H9 (cell line): ENCODE measurements at regions not wholly inside any gene's neighbourhood (a gene's known extent, or its start where the extent isn't known, plus 50 kb on each side); places are given as distances from the start of the nearest gene placed in this dataset.
"Not testable (repeated sequence)": the region's sequence is repeated elsewhere in the genome, so short reads cannot be mapped to it uniquely, and the experiment has no call there.

Experiments used
- DNase-seq: peaks from one replicate; pipeline ENCODE4 v3.0.0-alpha.2; 2017
- H2AFZ ChIP-seq: one replicate; pipeline ENCODE4 v1.6.1; 2013; ENCODE audit warnings: mild to moderate bottlenecking, low read length, control low read depth, moderate library complexity
- H2AK5ac ChIP-seq: 2 replicates; pipeline ENCODE4 v1.6.1; 2013; ENCODE audit warnings: low read length, control low read depth, mixed read lengths; ENCODE audit not compliant: insufficient read length
- H2BK120ac ChIP-seq: one replicate; pipeline ENCODE4 v1.6.1; 2013; ENCODE audit warnings: low read depth, mild to moderate bottlenecking, low read length, control low read depth, inconsistent platforms; ENCODE audit not compliant: poor library complexity, severe bottlenecking
- H2BK12ac ChIP-seq: 2 replicates; pipeline ENCODE4 v1.6.1; 2013; ENCODE audit warnings: low read length, control low read depth, mixed read lengths, low read depth; ENCODE audit not compliant: insufficient read length
- H2BK15ac ChIP-seq: 2 replicates; pipeline ENCODE4 v1.6.1; 2013; ENCODE audit warnings: low read depth, low read length, control low read depth
- H2BK20ac ChIP-seq: one replicate; pipeline ENCODE4 v1.6.1; 2013; ENCODE audit warnings: low read depth, mild to moderate bottlenecking, low read length, control low read depth, inconsistent platforms; ENCODE audit not compliant: poor library complexity, severe bottlenecking
- H2BK5ac ChIP-seq: 2 replicates; pipeline ENCODE4 v1.6.1; 2013; ENCODE audit warnings: low read length, control low read depth, mixed read lengths; ENCODE audit not compliant: insufficient read length
- H3K14ac ChIP-seq: 2 replicates; pipeline ENCODE4 v1.6.1; 2013; ENCODE audit warnings: low read length, control low read depth; ENCODE audit not compliant: insufficient read depth
- H3K18ac ChIP-seq: 2 replicates; pipeline ENCODE4 v1.6.1; 2013; ENCODE audit warnings: low read depth, mild to moderate bottlenecking, mixed read lengths, low read length, control low read depth; ENCODE audit not compliant: insufficient read length
- H3K23ac ChIP-seq: 2 replicates; pipeline ENCODE4 v1.6.1; 2013; ENCODE audit warnings: low read length, control low read depth, mixed read lengths, low read depth; ENCODE audit not compliant: insufficient read length
- H3K23me2 ChIP-seq: 2 replicates; pipeline ENCODE4 v1.6.1; 2013; ENCODE audit warnings: low read depth, mild to moderate bottlenecking, mixed read lengths, low read length, control low read depth; ENCODE audit not compliant: insufficient read length, poor library complexity, severe bottlenecking
- H3K27ac ChIP-seq: 2 replicates; pipeline ENCODE4 v1.5.1; 2013; ENCODE audit warnings: low read length, control low read depth, mixed read lengths, low read depth; ENCODE audit not compliant: insufficient read length
- H3K27me3 ChIP-seq: 2 replicates; pipeline ENCODE4 v1.6.1; 2013; ENCODE audit warnings: low read length, control low read depth, inconsistent platforms; ENCODE audit not compliant: insufficient read depth
- H3K4ac ChIP-seq: 2 replicates; pipeline ENCODE4 v1.6.1; 2013; ENCODE audit warnings: low read depth, mild to moderate bottlenecking, control low read depth, inconsistent platforms, low read length, moderate library complexity
- H3K4me1 ChIP-seq: 2 replicates; pipeline ENCODE4 v1.6.1; 2013; ENCODE audit warnings: low read length, control low read depth, inconsistent platforms; ENCODE audit not compliant: insufficient read depth
- H3K4me2 ChIP-seq: 2 replicates; pipeline ENCODE4 v1.6.1; 2013; ENCODE audit warnings: low read length, control low read depth, mixed read lengths; ENCODE audit not compliant: insufficient read length, insufficient read depth
- H3K56ac ChIP-seq: 2 replicates; pipeline ENCODE4 v1.6.1; 2013; ENCODE audit warnings: low read depth, mild to moderate bottlenecking, mixed read lengths, low read length, control low read depth; ENCODE audit not compliant: insufficient read length
- H3K79me1 ChIP-seq: 2 replicates; pipeline ENCODE4 v1.6.1; 2013; ENCODE audit warnings: low read depth, mild to moderate bottlenecking, moderate library complexity, low read length, control low read depth, inconsistent platforms; ENCODE audit not compliant: insufficient read depth, poor library complexity, severe bottlenecking
- H3K79me2 ChIP-seq: 2 replicates; pipeline ENCODE4 v1.6.1; 2013; ENCODE audit warnings: low read length, control low read depth, inconsistent platforms; ENCODE audit not compliant: insufficient read depth
- H3K9ac ChIP-seq: 2 replicates; pipeline ENCODE4 v1.6.1; 2013; ENCODE audit warnings: low read length, control low read depth, mixed read lengths; ENCODE audit not compliant: insufficient read length; ENCODE audit errors: extremely low read depth
- H3K9me3 ChIP-seq: one replicate; pipeline ENCODE4 v1.6.1; 2013; ENCODE audit warnings: low read depth, low read length, inconsistent platforms; ENCODE audit not compliant: control insufficient read depth
- H3T11ph ChIP-seq: one replicate; pipeline ENCODE4 v1.6.1; 2013; ENCODE audit warnings: mild to moderate bottlenecking, low read length, control low read depth, inconsistent platforms
- H4K20me1 ChIP-seq: one replicate; pipeline ENCODE4 v1.6.1; 2013; ENCODE audit not compliant: control insufficient read depth, insufficient read length, insufficient read depth
- H4K5ac ChIP-seq: 2 replicates; pipeline ENCODE4 v1.6.1; 2013; ENCODE audit warnings: low read depth, mild to moderate bottlenecking, mixed read lengths, low read length, control low read depth; ENCODE audit not compliant: insufficient read length
- H4K8ac ChIP-seq: replicated peaks from 2 replicates; pipeline ENCODE4 v1.6.1; 2013; ENCODE audit warnings: low read length, control low read depth, mixed read lengths, low read depth; ENCODE audit not compliant: insufficient read length
- H4K91ac ChIP-seq: 2 replicates; pipeline ENCODE4 v1.6.1; 2013; ENCODE audit warnings: low read depth, mild to moderate bottlenecking, moderate library complexity, mixed read lengths, low read length, control low read depth; ENCODE audit not compliant: insufficient read length
- H3K27ac Mint-ChIP-seq, 3 experiments: 2 replicates in 2 of 3; 3 replicates in 1 of 3; pipeline ENCODE4 v1.8.0; 2020 to 2021; ENCODE audit warnings: mixed read lengths in 3 of 3, mild to moderate bottlenecking in 1 of 3, moderate library complexity in 1 of 3
- H3K27me3 Mint-ChIP-seq: 2 replicates; pipeline ENCODE4 v1.8.0; 2021; ENCODE audit warnings: low read depth, mild to moderate bottlenecking, moderate library complexity, mixed read lengths
- H3K36me3 Mint-ChIP-seq, 3 experiments: 2 replicates in 2 of 3; 3 replicates in 1 of 3; pipeline ENCODE4 v1.8.0; 2020 to 2021; ENCODE audit warnings: low read depth in 3 of 3, mixed read lengths in 3 of 3; ENCODE audit not compliant: insufficient read depth in 1 of 3
- H3K4me1 Mint-ChIP-seq, 2 experiments: 2 replicates each; pipeline ENCODE4 v1.8.0; 2020; ENCODE audit warnings: mixed read lengths in 2 of 2
- H3K4me3 Mint-ChIP-seq, 2 experiments: 2 replicates in 1 of 2; 3 replicates in 1 of 2; pipeline ENCODE4 v1.8.0; 2020 to 2021; ENCODE audit warnings: mild to moderate bottlenecking in 2 of 2, mixed read lengths in 2 of 2, moderate library complexity in 1 of 2
- H3K9me3 Mint-ChIP-seq, 2 experiments: 2 replicates in 1 of 2; 3 replicates in 1 of 2; pipeline ENCODE4 v1.8.0; 2020; ENCODE audit warnings: mild to moderate bottlenecking in 2 of 2, mixed read lengths in 2 of 2, moderate library complexity in 1 of 2
- WGBS: extraction: QIAGEN DNeasy Blood & Tissue Kit; methylation state at CpG from one replicate; pipeline ENCODE4 v1.1.7; 2013; ENCODE audit warnings: missing lambda C conversion rate, low lambda C conversion rate, mixed read lengths; ENCODE audit not compliant: insufficient read length; ENCODE audit errors: extremely low coverage; 5-methylcytosine and 5-hydroxymethylcytosine counted together

GRCh38 chr6:167216390-167217050 is 58.7 kb upstream of the GPR31 start:
- H2BK20ac ChIP-seq, H2BK120ac ChIP-seq, H3K79me1 ChIP-seq, H3K4me1 ChIP-seq, H4K91ac ChIP-seq, H3K4me3 Mint-ChIP-seq, H3K23ac ChIP-seq, H2BK15ac ChIP-seq, H3K27ac Mint-ChIP-seq, H3K23me2 ChIP-seq, H4K20me1 ChIP-seq, H3T11ph ChIP-seq, H2AK5ac ChIP-seq, H2BK12ac ChIP-seq, H4K8ac ChIP-seq, H3K36me3 Mint-ChIP-seq, H3K9ac ChIP-seq, H3K14ac ChIP-seq, H3K27ac ChIP-seq, DNase-seq, H3K27me3 Mint-ChIP-seq, H3K9me3 ChIP-seq, H3K79me2 ChIP-seq, H3K56ac ChIP-seq, H3K4me2 ChIP-seq, H4K5ac ChIP-seq, H3K27me3 ChIP-seq, H3K9me3 Mint-ChIP-seq, H2BK5ac ChIP-seq, H3K4ac ChIP-seq, H3K18ac ChIP-seq, H2AFZ ChIP-seq: not testable (repeated sequence)
- H3K4me1 Mint-ChIP-seq = peaks cover 6 to 11% of the 10 kb centered on the region in 2 experiments; a peak in 3 of 4 replicates
- WGBS = no CpG with 5 or more reads among the region's 15 CpGs

GRCh38 chr6:167217073-167217472 is 59.3 kb upstream of the GPR31 start:
- not testable (repeated sequence) for H2BK15ac ChIP-seq, H2BK120ac ChIP-seq, H3K14ac ChIP-seq, H2AK5ac ChIP-seq, H3K79me2 ChIP-seq, H3K9me3 Mint-ChIP-seq, H3K56ac ChIP-seq, H3K4me1 ChIP-seq, H3K27me3 ChIP-seq, H3K4me3 Mint-ChIP-seq, H2BK5ac ChIP-seq, DNase-seq, H3K9ac ChIP-seq, H3K36me3 Mint-ChIP-seq, H3K18ac ChIP-seq, H2AFZ ChIP-seq, H3K4ac ChIP-seq, H3K27ac ChIP-seq, H4K91ac ChIP-seq, H3K4me2 ChIP-seq, H3K23me2 ChIP-seq, H4K8ac ChIP-seq, H3T11ph ChIP-seq, H4K5ac ChIP-seq, H3K79me1 ChIP-seq, H3K9me3 ChIP-seq, H3K27me3 Mint-ChIP-seq, H4K20me1 ChIP-seq, H3K23ac ChIP-seq, H2BK20ac ChIP-seq, H2BK12ac ChIP-seq
- no CpG with 5 or more reads among the region's 4 CpGs for WGBS
- Mint-ChIP-seq H3K4me1 (peaks cover 10 to 15% of the 10 kb centered on the region in 2 experiments; a peak in 3 of 4 replicates), H3K27ac (peak overlapping the region in 1 of 3 experiments; percentile 8; a peak in 2 of 7 replicates)
